Activated naive CD4-positive, alpha-beta T cell treated with anti-CD3 and anti-CD28 coated beads, Interleukin-2, amount 50 U/mL, for 72 hours (primary cell): ENCODE measurements at regions not wholly inside any gene's neighbourhood (a gene's known extent, or its start where the extent isn't known, plus 50 kb on each side); places are given as distances from the start of the nearest gene placed in this dataset.

ENCODE experiments used
- ATAC-seq, 2 donors: fragments of 150-1000 bp; cut with Tn5 transposase; 2 replicates each; pipeline ENCODE4 v1.10.0; 2021; ENCODE audit warnings: mild to moderate bottlenecking in 2 of 2, moderate library complexity in 2 of 2
- DNase-seq, 2 donors: peaks; one replicate each; pipeline ENCODE4 v3.0.0; 2021 to 2022; ENCODE audit warnings: low spot score in 2 of 2
- H3K27ac Mint-ChIP-seq, 2 donors: one replicate each; pipeline ENCODE4 v1.8.0; 2022; ENCODE audit warnings: mild to moderate bottlenecking in 2 of 2, mixed read lengths in 2 of 2
- H3K36me3 Mint-ChIP-seq, 2 donors: one replicate each; pipeline ENCODE4 v1.8.0; 2022; ENCODE audit warnings: mixed read lengths in 2 of 2
- H3K9me3 Mint-ChIP-seq, 2 donors: one replicate each; pipeline ENCODE4 v1.8.0; 2022; ENCODE audit warnings: mixed read lengths in 2 of 2

GRCh38 chr18:24897461-24897860 lies 437.0 kb downstream of the HRH4 start:
- Mint-ChIP-seq H3K9me3 (peaks cover 18 to 19% of the 10 kb centered on the region in 2 donors), H3K36me3 (peaks cover 0 to 13% of the 10 kb centered on the region in 2 donors), H3K27ac (no peak overlapping the region)
- DNase-seq (no peak), ATAC-seq (no peak)

- H3K36me3 Mint-ChIP-seq = no peaks in the 10 kb centered on the region
- no peak overlapping the region for H3K27ac Mint-ChIP-seq
- ATAC-seq = no peak
- no peak for DNase-seq
- peaks cover 10 to 16% of the 10 kb centered on the region in 2 donors for H3K9me3 Mint-ChIP-seq
These were observed 441.7 kb downstream of the ZNF521 start for GRCh38 chr18:24910221-24910620.

GRCh38 chr18:24913507-24914170 lies 438.3 kb downstream of the ZNF521 start:
- H3K9me3 Mint-ChIP-seq = peaks cover 3 to 9% of the 10 kb centered on the region in 2 donors
- ATAC-seq (no peak), DNase-seq (no peak)
- no peak overlapping the region for H3K27ac Mint-ChIP-seq
- H3K36me3 Mint-ChIP-seq = no peaks in the 10 kb centered on the region

GRCh38 chr18:24914171-24914525 lies 437.8 kb downstream of the ZNF521 start:
- ATAC-seq = no peak
- H3K27ac Mint-ChIP-seq = no peak overlapping the region
- H3K9me3 Mint-ChIP-seq = peaks cover 3 to 9% of the 10 kb centered on the region in 2 donors
- DNase-seq = no peak
- no peaks in the 10 kb centered on the region for H3K36me3 Mint-ChIP-seq

GRCh38 chr18:24914685-24915084 lies 437.3 kb downstream of the ZNF521 start:
- no peaks in the 10 kb centered on the region for H3K36me3 Mint-ChIP-seq
- DNase-seq (no peak), ATAC-seq (no peak)
- peaks cover 2 to 8% of the 10 kb centered on the region in 2 donors for H3K9me3 Mint-ChIP-seq
- H3K27ac Mint-ChIP-seq = no peak overlapping the region

GRCh38 chr18:24915547-24915946 lies 436.4 kb downstream of the ZNF521 start:
- ATAC-seq = no peak
- Mint-ChIP-seq H3K9me3 (peaks cover 0 to 3% of the 10 kb centered on the region in 2 donors), H3K36me3 (no peaks in the 10 kb centered on the region), H3K27ac (no peak overlapping the region)
- no peak for DNase-seq

GRCh38 chr18:24917767-24918166 lies 434.2 kb downstream of the ZNF521 start:
- no peaks in the 10 kb centered on the region for H3K9me3 Mint-ChIP-seq
- no peaks in the 10 kb centered on the region for H3K36me3 Mint-ChIP-seq
- no peak overlapping the region for H3K27ac Mint-ChIP-seq
- DNase-seq (no peak), ATAC-seq (no peak)

- no peak for DNase-seq
- Mint-ChIP-seq H3K27ac (no peak overlapping the region), H3K36me3 (no peaks in the 10 kb centered on the region), H3K9me3 (no peaks in the 10 kb centered on the region)
- no peak for ATAC-seq
These were observed 433.7 kb downstream of the ZNF521 start for GRCh38 chr18:24918257-24918656.

GRCh38 chr18:24919181-24919797 lies 432.7 kb downstream of the ZNF521 start:
- H3K27ac Mint-ChIP-seq = no peak overlapping the region
- DNase-seq = no peak
- ATAC-seq = no peak
- no peaks in the 10 kb centered on the region for H3K36me3 Mint-ChIP-seq
- peaks cover 0 to 3% of the 10 kb centered on the region in 2 donors for H3K9me3 Mint-ChIP-seq

- Mint-ChIP-seq H3K36me3 (no peaks in the 10 kb centered on the region), H3K27ac (no peak overlapping the region), H3K9me3 (peaks cover 0 to 3% of the 10 kb centered on the region in 2 donors)
- ATAC-seq (no peak), DNase-seq (no peak)
These were observed 429.5 kb downstream of the ZNF521 start for GRCh38 chr18:24922491-24922890.

- H3K9me3 Mint-ChIP-seq = peaks cover 0 to 3% of the 10 kb centered on the region in 2 donors
- no peak overlapping the region for H3K27ac Mint-ChIP-seq
- DNase-seq (no peak), ATAC-seq (no peak)
- H3K36me3 Mint-ChIP-seq = no peaks in the 10 kb centered on the region
These were observed 428.8 kb downstream of the ZNF521 start for GRCh38 chr18:24923138-24923537.

GRCh38 chr18:24924066-24924716 lies 427.8 kb downstream of the ZNF521 start:
- ATAC-seq (no peak), DNase-seq (no peak)
- Mint-ChIP-seq H3K27ac (no peak overlapping the region), H3K9me3 (peaks cover 0 to 3% of the 10 kb centered on the region in 2 donors), H3K36me3 (no peaks in the 10 kb centered on the region)

- ATAC-seq = no peak
- H3K36me3 Mint-ChIP-seq = no peaks in the 10 kb centered on the region
These were observed 425.3 kb downstream of the ZNF521 start for GRCh38 chr18:24926649-24927048.

GRCh38 chr18:24928301-24928878 lies 423.6 kb downstream of the ZNF521 start:
- DNase-seq (no peak), ATAC-seq (no peak)
- no peak overlapping the region for H3K27ac Mint-ChIP-seq
- H3K36me3 Mint-ChIP-seq = no peaks in the 10 kb centered on the region
- peaks cover 0 to 6% of the 10 kb centered on the region in 2 donors for H3K9me3 Mint-ChIP-seq

More at GRCh38 chr18:24926649-24927048, 425.3 kb downstream of the ZNF521 start:
- DNase-seq = no peak
- H3K27ac Mint-ChIP-seq = no peak overlapping the region
- H3K9me3 Mint-ChIP-seq = peaks cover 0 to 7% of the 10 kb centered on the region in 2 donors

GRCh38 chr18:24930478-24930877 lies 421.5 kb downstream of the ZNF521 start:
- H3K9me3 Mint-ChIP-seq = peaks cover 0 to 6% of the 10 kb centered on the region in 2 donors
- no peak overlapping the region for H3K27ac Mint-ChIP-seq
- H3K36me3 Mint-ChIP-seq = no peaks in the 10 kb centered on the region
- no peak for DNase-seq
- ATAC-seq = no peak

GRCh38 chr18:24930971-24931370 lies 421.0 kb downstream of the ZNF521 start:
- peaks cover 0 to 6% of the 10 kb centered on the region in 2 donors for H3K9me3 Mint-ChIP-seq
- no peak overlapping the region for H3K27ac Mint-ChIP-seq
- no peak for ATAC-seq

GRCh38 chr18:24933345-24933744 lies 418.6 kb downstream of the ZNF521 start:
- no peak overlapping the region for H3K27ac Mint-ChIP-seq
- H3K9me3 Mint-ChIP-seq = peaks cover 0 to 6% of the 10 kb centered on the region in 2 donors
- DNase-seq (no peak), ATAC-seq (no peak)
- H3K36me3 Mint-ChIP-seq = no peaks in the 10 kb centered on the region

More at GRCh38 chr18:24930971-24931370, 421.0 kb downstream of the ZNF521 start:
- no peak for DNase-seq
- H3K36me3 Mint-ChIP-seq = no peaks in the 10 kb centered on the region
